Osteoblast (primary cell): ENCODE measurements at regions not wholly inside any gene's neighbourhood (a gene's known extent, or its start where the extent isn't known, plus 50 kb on each side); places are given as distances from the start of the nearest gene placed in this dataset.

Experiments
- DNase-seq: peaks from one replicate; pipeline ENCODE4 v3.0.0; 2011; ENCODE audit warnings: low spot score, mixed read lengths; ENCODE audit not compliant: insufficient read length; ENCODE audit errors: missing footprints
- H2AFZ ChIP-seq: 2 replicates; pipeline ENCODE4 v1.6.0; 2011; ENCODE audit warnings: mild to moderate bottlenecking, low read length
- H3K27ac ChIP-seq: 2 replicates; pipeline ENCODE4 v1.5.1; 2011; ENCODE audit warnings: mild to moderate bottlenecking, low read depth, low read length, moderate library complexity
- H3K27me3 ChIP-seq: 2 replicates; pipeline ENCODE4 v1.6.0; 2012; ENCODE audit warnings: mild to moderate bottlenecking, control low read depth, inconsistent platforms, low read length, moderate library complexity; ENCODE audit not compliant: insufficient read depth
- H3K36me3 ChIP-seq: 2 replicates; pipeline ENCODE4 v1.5.1; 2011; ENCODE audit warnings: mild to moderate bottlenecking, low read length, control low read depth, moderate library complexity; ENCODE audit not compliant: insufficient read depth
- H3K4me1 ChIP-seq: 2 replicates; pipeline ENCODE4 v1.5.1; 2011; ENCODE audit warnings: mild to moderate bottlenecking, low read length, control low read depth, moderate library complexity; ENCODE audit not compliant: insufficient read depth
- H3K4me2 ChIP-seq: 2 replicates; pipeline ENCODE4 v1.6.0; 2011; ENCODE audit warnings: mild to moderate bottlenecking, low read length; ENCODE audit not compliant: insufficient read depth
- H3K4me3 ChIP-seq: fragments of 200-600 bp; sonication (generic); 3 replicates; pipeline ENCODE4 v1.5.1; 2012; ENCODE audit warnings: mild to moderate bottlenecking, low read length, inconsistent platforms; ENCODE audit not compliant: insufficient read depth
- H3K79me2 ChIP-seq: 2 replicates; pipeline ENCODE4 v1.6.0; 2012; ENCODE audit warnings: mild to moderate bottlenecking, low read length, control low read depth, inconsistent platforms; ENCODE audit not compliant: insufficient read depth
- H3K9me3 ChIP-seq: 2 replicates; pipeline ENCODE4 v1.5.1; 2011; ENCODE audit warnings: low read depth, low read length, control low read depth
- H4K20me1 ChIP-seq: 2 replicates; pipeline ENCODE4 v1.6.0; 2012; ENCODE audit warnings: mild to moderate bottlenecking, low read length, control low read depth; ENCODE audit not compliant: insufficient read depth
- TF ChIP-seq, protein P1 (sequence below): IDR thresholded peaks from 2 replicates; pipeline ENCODE4 v1.5.1; 2011; ENCODE audit warnings: mild to moderate bottlenecking, low read depth, low read length, moderate library complexity; ENCODE audit errors: extremely low read depth

DNA sequence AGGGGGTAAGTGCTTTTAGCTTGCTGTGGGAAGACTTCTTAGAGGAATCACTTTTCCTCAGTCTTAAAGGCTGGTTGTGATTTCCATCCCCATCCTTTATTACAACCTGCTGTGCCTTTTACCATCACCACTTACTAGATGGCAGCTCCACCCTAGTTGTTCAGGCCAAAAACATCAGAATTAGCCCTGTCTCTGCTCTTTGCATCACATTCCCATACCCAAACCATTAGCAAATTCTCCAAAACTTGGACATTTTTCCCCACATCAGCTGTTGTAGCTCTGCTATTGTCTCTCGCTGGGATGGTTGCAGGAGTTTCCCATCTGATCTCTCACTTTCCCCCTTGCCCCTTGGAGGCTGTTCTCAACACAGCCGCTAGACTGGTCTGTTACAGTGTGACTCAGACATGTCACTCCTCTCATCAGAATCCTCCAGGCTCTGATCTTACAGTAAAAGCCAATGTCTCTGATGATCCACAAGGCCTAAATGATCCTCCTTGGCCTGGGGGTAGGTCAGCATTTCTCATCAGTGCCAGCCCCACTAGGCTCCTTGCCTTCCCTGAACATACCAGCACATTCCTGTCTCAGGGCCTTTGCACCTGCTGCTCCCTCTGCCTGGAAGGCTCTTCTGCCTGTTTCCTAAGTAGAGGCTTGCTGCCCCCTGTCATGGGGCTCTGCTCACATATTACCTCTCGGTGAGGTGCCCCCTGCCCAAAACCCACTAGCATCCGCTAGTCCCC, 102.5 kb downstream of the BEGAIN start:
- no peaks in the 10 kb centered on the region for H3K9me3 ChIP-seq
- no peaks in the 10 kb centered on the region for H3K36me3 ChIP-seq
- H3K4me3 ChIP-seq, result no peak overlapping the region
- H3K4me2 ChIP-seq, result no peak overlapping the region
- H3K4me1 ChIP-seq, result peaks cover 12% of the 10 kb centered on the region
- no peak for DNase-seq
- TF ChIP-seq, protein P1, sequence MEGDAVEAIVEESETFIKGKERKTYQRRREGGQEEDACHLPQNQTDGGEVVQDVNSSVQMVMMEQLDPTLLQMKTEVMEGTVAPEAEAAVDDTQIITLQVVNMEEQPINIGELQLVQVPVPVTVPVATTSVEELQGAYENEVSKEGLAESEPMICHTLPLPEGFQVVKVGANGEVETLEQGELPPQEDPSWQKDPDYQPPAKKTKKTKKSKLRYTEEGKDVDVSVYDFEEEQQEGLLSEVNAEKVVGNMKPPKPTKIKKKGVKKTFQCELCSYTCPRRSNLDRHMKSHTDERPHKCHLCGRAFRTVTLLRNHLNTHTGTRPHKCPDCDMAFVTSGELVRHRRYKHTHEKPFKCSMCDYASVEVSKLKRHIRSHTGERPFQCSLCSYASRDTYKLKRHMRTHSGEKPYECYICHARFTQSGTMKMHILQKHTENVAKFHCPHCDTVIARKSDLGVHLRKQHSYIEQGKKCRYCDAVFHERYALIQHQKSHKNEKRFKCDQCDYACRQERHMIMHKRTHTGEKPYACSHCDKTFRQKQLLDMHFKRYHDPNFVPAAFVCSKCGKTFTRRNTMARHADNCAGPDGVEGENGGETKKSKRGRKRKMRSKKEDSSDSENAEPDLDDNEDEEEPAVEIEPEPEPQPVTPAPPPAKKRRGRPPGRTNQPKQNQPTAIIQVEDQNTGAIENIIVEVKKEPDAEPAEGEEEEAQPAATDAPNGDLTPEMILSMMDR, result no peak
- H3K79me2 ChIP-seq, result no peaks in the 10 kb centered on the region
- H4K20me1 ChIP-seq, result peaks cover 41% of the 10 kb centered on the region
- no peak overlapping the region for H2AFZ ChIP-seq
- H3K27me3 ChIP-seq, result no peaks in the 10 kb centered on the region
- no peak overlapping the region for H3K27ac ChIP-seq

DNA sequence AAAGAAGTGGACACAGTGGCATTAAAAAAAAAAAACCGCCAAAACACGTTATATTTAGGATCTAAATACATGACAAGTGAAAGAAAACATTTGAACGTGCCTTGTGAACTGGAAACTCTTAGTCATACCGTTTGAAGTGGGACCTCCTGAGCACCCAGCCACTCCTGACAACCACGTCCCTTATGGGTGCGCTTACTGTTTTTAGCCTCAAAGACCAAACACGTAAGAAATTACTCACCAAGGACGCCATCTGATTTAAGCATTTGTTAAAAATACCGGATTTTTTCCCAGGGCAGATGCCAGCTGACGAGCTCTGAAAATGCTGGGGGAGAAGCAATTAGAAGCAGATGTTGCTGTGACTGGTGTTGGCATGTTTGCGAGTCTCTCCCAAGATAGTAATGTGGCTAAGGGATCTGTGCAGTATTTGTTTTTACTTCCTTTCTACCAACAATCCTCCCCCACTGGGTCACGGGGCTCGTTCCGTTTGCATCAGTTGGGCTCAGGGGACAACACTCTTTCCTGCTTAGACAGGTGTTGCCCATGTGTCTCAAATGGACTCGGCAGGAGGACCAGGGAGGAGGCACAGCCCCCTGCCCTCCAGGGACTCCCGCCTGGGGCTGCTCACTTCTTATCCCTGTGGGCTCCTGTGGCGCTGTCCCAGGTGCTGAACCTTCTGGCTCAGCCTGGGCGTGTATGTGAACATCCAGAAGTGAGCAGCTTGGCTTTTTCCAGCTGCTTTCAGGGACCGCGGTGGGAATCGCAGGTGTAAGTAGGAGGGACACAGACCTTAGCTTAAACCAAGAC, 101.0 kb downstream of the BEGAIN start:
- TF ChIP-seq, protein P1, result no peak
- Histone ChIP-seq H3K36me3 (no peaks in the 10 kb centered on the region), H2AFZ (no peak overlapping the region), H3K4me3 (peak overlapping the region; percentile 32), H3K4me1 (peaks cover 12% of the 10 kb centered on the region), H4K20me1 (peaks cover 45% of the 10 kb centered on the region), H3K27ac (peak overlapping the region; percentile 81), H3K79me2 (no peaks in the 10 kb centered on the region), H3K4me2 (peak overlapping the region; percentile 53), H3K9me3 (no peaks in the 10 kb centered on the region), H3K27me3 (no peaks in the 10 kb centered on the region)
- DNase-seq, result peak; percentile 89
